Lower leg skin (tissue), 3 donors: ENCODE measurements at regions not wholly inside any gene's neighbourhood (a gene's known extent, or its start where the extent isn't known, plus 50 kb on each side); places are given as distances from the start of the nearest gene placed in this dataset.

Source experiments
- POLR2A ChIP-seq, 2 donors: fragments of 450-650 bp; IDR thresholded peaks; one replicate each; pipeline ENCODE4 v1.6.1; 2016 to 2017; ENCODE audit warnings: antibody characterized with exemption in 2 of 2, mild to moderate bottlenecking in 1 of 2, moderate library complexity in 1 of 2
- TF ChIP-seq, protein P1 (sequence below), 3 donors: fragments of 450-650 bp; IDR thresholded peaks; one replicate each; pipeline ENCODE4 v1.5.1; 2016; ENCODE audit warnings: antibody characterized with exemption in 3 of 3, mild to moderate bottlenecking in 3 of 3, moderate library complexity in 2 of 3

- TF ChIP-seq, protein P1, sequence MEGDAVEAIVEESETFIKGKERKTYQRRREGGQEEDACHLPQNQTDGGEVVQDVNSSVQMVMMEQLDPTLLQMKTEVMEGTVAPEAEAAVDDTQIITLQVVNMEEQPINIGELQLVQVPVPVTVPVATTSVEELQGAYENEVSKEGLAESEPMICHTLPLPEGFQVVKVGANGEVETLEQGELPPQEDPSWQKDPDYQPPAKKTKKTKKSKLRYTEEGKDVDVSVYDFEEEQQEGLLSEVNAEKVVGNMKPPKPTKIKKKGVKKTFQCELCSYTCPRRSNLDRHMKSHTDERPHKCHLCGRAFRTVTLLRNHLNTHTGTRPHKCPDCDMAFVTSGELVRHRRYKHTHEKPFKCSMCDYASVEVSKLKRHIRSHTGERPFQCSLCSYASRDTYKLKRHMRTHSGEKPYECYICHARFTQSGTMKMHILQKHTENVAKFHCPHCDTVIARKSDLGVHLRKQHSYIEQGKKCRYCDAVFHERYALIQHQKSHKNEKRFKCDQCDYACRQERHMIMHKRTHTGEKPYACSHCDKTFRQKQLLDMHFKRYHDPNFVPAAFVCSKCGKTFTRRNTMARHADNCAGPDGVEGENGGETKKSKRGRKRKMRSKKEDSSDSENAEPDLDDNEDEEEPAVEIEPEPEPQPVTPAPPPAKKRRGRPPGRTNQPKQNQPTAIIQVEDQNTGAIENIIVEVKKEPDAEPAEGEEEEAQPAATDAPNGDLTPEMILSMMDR (IDR thresholded peaks at IDR 0.05) = no peak
- no peak for TF ChIP-seq POLR2A (IDR thresholded peaks at IDR 0.05)
These were observed 120.8 kb upstream of the RBMS1 start for GRCh38 chr2:160614391-160614790.
